HG03342 (cell line): ENCODE measurements at regions not wholly inside any gene's neighbourhood (a gene's known extent, or its start where the extent isn't known, plus 50 kb on each side); places are given as distances from the start of the nearest gene placed in this dataset.

ENCODE experiments used
- ATAC-seq: cut with Tn5 transposase; IDR thresholded peaks from one replicate; pipeline ENCODE4 v1.9.1; 2021; ENCODE audit warnings: mild to moderate bottlenecking, moderate library complexity; ENCODE audit not compliant: unreplicated experiment

DNA sequence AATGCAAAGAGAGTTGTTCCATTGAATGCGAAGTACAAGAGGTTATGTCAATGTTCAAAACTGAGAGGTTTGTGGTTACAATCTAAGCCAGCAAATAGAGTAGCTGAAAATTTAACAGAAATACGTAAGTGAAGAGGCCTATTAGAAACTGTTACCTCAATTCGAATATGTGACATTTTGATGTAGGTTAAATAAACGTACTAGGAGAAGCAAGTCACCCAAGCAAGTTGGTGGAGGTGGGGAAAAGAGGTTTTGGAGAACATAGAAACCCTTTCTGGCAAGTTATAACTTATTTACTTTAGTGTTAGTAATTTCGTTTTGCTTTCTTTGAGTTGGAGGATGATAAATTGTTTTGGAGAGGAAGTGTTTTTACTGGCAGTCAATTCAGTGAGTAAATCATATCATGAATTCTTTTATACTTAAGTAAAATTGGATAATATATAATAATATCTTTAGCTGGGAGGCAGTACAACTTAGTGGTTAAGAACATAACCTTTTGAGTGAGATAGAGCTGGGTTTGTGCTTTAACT lies 91.2 kb upstream of the NAALADL2 start:
- ATAC-seq: no peak

DNA sequence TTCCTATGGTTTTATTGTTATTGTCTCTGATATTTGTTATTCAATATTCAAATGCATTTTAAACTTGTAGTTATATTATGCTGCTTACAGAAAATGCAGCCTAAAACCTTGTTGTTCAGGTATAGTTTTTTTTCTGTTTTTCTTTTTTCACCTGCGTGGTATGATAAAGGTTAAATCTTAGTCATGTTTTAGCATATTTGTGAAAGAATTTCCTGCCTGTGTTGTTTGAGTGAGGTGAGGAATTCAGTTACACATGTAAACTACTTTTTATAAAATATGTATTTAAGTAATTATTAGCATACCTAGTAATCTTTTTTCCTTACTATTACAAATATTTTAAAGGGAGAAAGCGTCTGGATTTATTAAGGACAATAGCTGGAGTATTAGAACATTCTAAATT lies 90.0 kb upstream of the NAALADL2 start:
- ATAC-seq: no peak

DNA sequence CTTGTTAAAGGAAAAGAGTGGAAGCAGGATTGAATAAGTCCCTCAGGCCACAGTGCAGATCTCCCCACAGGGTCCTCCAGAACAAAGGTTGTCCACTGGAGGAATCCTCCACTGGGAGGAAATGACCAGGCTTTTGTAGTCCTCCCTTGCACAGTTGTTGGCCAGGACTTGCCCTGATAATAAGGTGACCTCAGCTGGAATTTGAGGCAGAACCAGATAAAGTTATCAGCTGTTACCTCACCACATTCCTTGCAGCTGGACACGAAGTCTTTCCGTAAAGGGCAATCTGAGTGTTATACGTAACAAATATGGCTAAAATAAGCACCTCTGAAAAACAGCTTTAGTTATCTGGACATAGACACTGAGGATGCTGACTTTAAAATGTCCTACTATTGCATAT lies 83.5 kb upstream of the NAALADL2 start:
- no peak for ATAC-seq

- ATAC-seq: no peak
Observed at GRCh38 chr3:174776123-174776522, 83.0 kb upstream of the NAALADL2 start.

DNA sequence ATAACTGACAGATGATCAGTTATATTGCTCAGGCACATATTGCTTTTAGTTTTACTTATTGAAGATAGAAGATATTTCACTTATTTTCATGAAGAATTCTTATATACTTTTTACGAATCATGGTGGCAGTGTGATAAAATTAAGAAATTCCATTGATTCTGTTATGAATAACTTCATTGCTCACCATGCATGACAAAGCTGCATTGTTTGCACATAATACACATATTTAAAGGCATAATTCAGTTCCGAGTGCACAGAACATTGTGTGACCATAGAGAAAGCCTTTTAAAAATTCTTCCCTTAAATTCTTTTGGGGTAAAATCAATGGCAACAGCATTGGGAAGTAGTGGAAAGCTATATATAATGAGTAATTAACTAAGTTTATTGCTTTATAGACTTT lies 82.5 kb upstream of the NAALADL2 start:
- no peak for ATAC-seq

DNA sequence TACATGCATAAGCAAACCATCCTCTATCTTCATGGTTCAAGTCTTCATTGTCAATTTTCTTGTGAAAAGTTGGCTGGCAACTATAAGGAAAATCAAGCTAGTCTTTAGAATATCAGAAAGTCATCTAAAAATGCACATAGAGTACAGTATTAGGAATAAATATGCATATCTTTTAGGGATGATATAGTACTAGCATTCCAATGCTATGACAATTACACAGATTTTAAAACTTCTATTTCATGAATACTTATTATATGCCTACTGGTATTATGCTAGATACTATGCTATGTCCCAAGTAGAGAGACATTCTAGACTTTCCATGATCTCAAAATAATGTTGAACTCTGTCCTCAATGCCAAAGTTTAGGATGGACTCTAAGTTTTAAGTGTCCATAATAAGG lies 81.3 kb upstream of the NAALADL2 start:
- ATAC-seq: no peak

DNA sequence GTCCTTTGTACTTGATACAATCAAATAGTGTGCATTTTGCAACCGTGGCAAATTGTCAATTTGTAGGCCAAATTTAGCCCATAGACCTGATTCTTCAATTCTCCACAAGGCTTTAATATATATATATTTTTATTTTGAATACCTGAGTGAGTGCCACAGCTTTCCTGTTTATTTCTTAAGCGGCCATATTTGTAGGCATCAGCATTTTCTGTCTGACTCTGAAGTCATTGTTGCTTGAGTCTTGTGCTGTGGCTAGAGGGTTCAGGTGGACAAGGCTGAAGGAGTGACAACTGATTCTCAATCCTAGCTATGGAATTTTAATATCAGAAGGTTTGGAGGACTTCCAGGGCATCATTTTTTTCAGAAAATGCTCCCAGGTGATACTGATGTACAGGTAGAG lies 75.6 kb upstream of the NAALADL2 start:
- no peak for ATAC-seq

- no peak for ATAC-seq
Observed at GRCh38 chr3:174784206-174784934, 74.8 kb upstream of the NAALADL2 start.

DNA sequence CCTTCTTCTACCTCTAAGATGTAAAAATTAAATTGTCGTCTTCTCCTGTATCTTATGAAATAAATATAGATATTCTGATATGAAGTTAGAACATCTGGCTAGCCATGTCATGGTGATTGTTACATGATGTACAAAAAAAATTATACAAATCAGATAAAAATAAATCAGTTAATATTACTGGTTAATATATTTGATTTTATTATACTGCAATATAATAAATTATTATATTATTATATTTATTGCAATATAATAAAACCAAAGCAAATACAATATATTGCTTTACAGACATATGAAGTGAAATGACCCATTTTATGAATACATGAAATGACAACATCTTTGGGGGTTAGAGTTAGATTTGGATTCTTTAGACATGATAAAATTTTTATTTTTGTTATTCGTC lies 72.3 kb upstream of the NAALADL2 start:
- ATAC-seq: no peak

DNA sequence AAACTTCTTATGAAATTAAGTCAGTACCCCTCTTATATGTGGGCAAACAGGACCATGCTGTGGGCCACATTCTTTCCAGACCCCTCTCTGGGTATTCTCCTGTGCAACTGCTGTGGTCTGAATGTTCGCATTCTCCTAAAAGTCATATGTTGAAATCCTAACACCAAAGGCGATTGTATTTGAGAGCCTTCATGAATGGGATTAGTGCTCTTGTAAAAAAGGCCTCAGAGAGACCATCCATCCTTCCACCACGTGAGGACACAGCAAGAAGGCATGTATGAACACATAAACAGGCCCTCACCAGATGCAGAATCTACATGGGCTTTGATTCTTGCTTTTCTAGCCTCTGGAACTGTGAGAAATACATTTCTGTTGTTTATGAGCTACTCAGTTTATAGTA lies 68.0 kb upstream of the NAALADL2 start:
- ATAC-seq: no peak

GRCh38 chr3:174792864-174793263 lies 66.3 kb upstream of the NAALADL2 start:
- no peak for ATAC-seq
